ENCODE measurements at regions not wholly inside any gene's neighbourhood (a gene's known extent, or its start where the extent isn't known, plus 50 kb on each side); places are given as distances from the start of the nearest gene placed in this dataset.

- DNase-seq, result no peak
Measured at GRCh38 chr11:109106151-109106906, 315.7 kb upstream of the C11orf87 start.

GRCh38 chr11:109109150-109109549 is 312.8 kb upstream of the C11orf87 start:
- no peak for DNase-seq

GRCh38 chr11:109109571-109110315 is 312.2 kb upstream of the C11orf87 start:
- no peak for DNase-seq

GRCh38 chr11:109112261-109112660 is 309.7 kb upstream of the C11orf87 start:
- peak in 1 of 3 donors; percentile 18 for DNase-seq

- peak; percentile 21 to 62 (median 22) for DNase-seq
Measured at GRCh38 chr11:109112821-109113280, 309.1 kb upstream of the C11orf87 start.

- DNase-seq, result no peak
Measured at GRCh38 chr11:109120341-109120740, 301.6 kb upstream of the C11orf87 start.

GRCh38 chr11:109121173-109121932 is 300.6 kb upstream of the C11orf87 start:
- DNase-seq, result no peak

- DNase-seq, result peak in 2 of 3 donors; percentile 22 to 26
Measured at GRCh38 chr11:109123816-109124787, 297.9 kb upstream of the C11orf87 start.

- no peak for DNase-seq
Measured at GRCh38 chr11:109130910-109131309, 291.1 kb upstream of the C11orf87 start.

GRCh38 chr11:109132539-109132938 is 289.5 kb upstream of the C11orf87 start:
- DNase-seq, result no peak

GRCh38 chr11:109133159-109133558 is 288.8 kb upstream of the C11orf87 start:
- DNase-seq, result no peak

- DNase-seq, result no peak
Measured at GRCh38 chr11:109135627-109136026, 286.4 kb upstream of the C11orf87 start.

GRCh38 chr11:109138196-109138595 is 283.8 kb upstream of the C11orf87 start:
- DNase-seq, result peak in 1 of 3 donors; percentile 8

GRCh38 chr11:109140426-109140825 is 281.6 kb upstream of the C11orf87 start:
- no peak for DNase-seq

GRCh38 chr11:109140857-109141515 is 281.0 kb upstream of the C11orf87 start:
- no peak for DNase-seq

GRCh38 chr11:109145287-109145686 is 276.7 kb upstream of the C11orf87 start:
- no peak for DNase-seq

- DNase-seq, result no peak
Measured at GRCh38 chr11:109147726-109148125, 274.3 kb upstream of the C11orf87 start.

- DNase-seq, result peak in 1 of 3 donors; percentile 17
Measured at GRCh38 chr11:109148669-109149068, 273.3 kb upstream of the C11orf87 start.

GRCh38 chr11:109150581-109150980 is 271.4 kb upstream of the C11orf87 start:
- no peak for DNase-seq

GRCh38 chr11:109153836-109154235 is 268.2 kb upstream of the C11orf87 start:
- DNase-seq, result no peak
